ENCODE measurements at regions not wholly inside any gene's neighbourhood (a gene's known extent, or its start where the extent isn't known, plus 50 kb on each side); places are given as distances from the start of the nearest gene placed in this dataset.
"Not testable (repeated sequence)": the region's sequence is repeated elsewhere in the genome, so short reads cannot be mapped to it uniquely, and the experiment has no call there.

GRCh38 chr4:12612876-12613275 lies 871.3 kb downstream of the RAB28 start:
- ATAC-seq (no peak), DNase-seq (no peak), FAIRE-seq (no peak)
- Histone ChIP-seq H3K4me1 (no peaks in the 10 kb centered on the region), H3K27me3 (no peaks in the 10 kb centered on the region), H3K9me3 (no peaks in the 10 kb centered on the region), H3K36me3 (no peaks in the 10 kb centered on the region), H3K27ac (no peak overlapping the region), H3K4me3 (no peak overlapping the region)
- TF ChIP-seq CTCF (IDR thresholded peaks at IDR 0.05), result no peak
- intact Hi-C loops (cut with DNase I), result no loop called here
- WGBS, 2 donors, result 36% methylated on average over 4 of the region's 4 CpGs

DNA sequence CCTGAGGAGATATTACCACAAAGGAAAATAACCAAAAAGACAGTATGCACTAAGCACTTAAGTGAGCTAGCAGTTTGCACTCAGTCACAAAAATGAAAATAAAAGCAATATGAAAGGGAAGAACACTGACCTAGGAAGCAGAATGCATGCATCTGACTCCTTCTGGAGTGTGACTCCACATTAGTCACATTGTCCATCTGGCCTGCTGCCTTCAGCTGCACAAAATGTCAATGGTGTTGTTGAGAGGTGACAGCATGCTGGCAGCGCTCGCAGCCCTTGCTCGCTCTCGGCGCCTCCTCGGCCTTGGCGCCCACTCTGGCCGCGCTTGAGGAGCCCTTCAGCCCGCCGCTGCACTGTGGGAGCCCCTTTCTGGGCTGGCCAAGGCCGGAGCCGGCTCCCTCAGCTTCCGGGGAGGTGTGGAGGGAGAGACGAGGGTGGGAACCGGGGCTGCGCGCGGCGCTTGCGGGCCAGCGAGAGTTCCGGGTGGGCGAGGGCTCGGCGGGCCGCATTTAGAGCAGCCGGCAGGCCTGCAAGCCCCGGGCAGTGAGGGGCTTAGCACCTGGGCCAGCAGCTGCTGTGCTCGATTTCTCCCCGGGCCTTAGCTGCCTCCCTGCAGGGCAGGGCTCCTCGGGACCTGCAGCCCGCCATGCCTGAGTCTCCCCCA lies 874.8 kb downstream of the RAB28 start:
- H3K36me3 ChIP-seq; H3K27ac ChIP-seq; H3K4me1 ChIP-seq; intact Hi-C loops (cut with DNase I); ATAC-seq; H3K9me3 ChIP-seq; H3K27me3 ChIP-seq; H3K4me3 ChIP-seq; FAIRE-seq: not testable (repeated sequence)
- peak in 1 of 6 donors; percentile 39 for DNase-seq
- 82 to 88% methylated on average over 23 to 33 of the region's 33 CpGs for WGBS, 2 donors

- intact Hi-C loops (cut with DNase I), result no loop called here
- FAIRE-seq, result no peak
These were observed 888.2 kb downstream of the RAB28 start for GRCh38 chr4:12595986-12596385.

GRCh38 chr4:12595489-12595888 lies 888.7 kb downstream of the RAB28 start:
- H3K27me3 ChIP-seq, result no peaks in the 10 kb centered on the region
- H3K36me3 ChIP-seq, result no peaks in the 10 kb centered on the region
- no peak for FAIRE-seq
- intact Hi-C loops (cut with DNase I), result no loop called here
- no peak for ATAC-seq
- H3K4me1 ChIP-seq, result no peaks in the 10 kb centered on the region
- no peak overlapping the region for H3K27ac ChIP-seq
- no peak overlapping the region for H3K4me3 ChIP-seq
- peak in 1 of 6 donors; percentile 24 for DNase-seq
- WGBS, 2 donors, result 59 to 73% methylated on average over 4 of the region's 4 CpGs
- TF ChIP-seq CTCF (IDR thresholded peaks at IDR 0.05), result no peak
- H3K9me3 ChIP-seq, result no peaks in the 10 kb centered on the region

More at GRCh38 chr4:12595986-12596385, 888.2 kb downstream of the RAB28 start:
- no peak overlapping the region for H3K4me3 ChIP-seq
- ATAC-seq, result no peak
- H3K27ac ChIP-seq, result no peak overlapping the region
- TF ChIP-seq CTCF (IDR thresholded peaks at IDR 0.05), result no peak
- no peaks in the 10 kb centered on the region for H3K27me3 ChIP-seq
- no peaks in the 10 kb centered on the region for H3K36me3 ChIP-seq
- no peaks in the 10 kb centered on the region for H3K9me3 ChIP-seq
- no peaks in the 10 kb centered on the region for H3K4me1 ChIP-seq
- no peak for DNase-seq

DNA sequence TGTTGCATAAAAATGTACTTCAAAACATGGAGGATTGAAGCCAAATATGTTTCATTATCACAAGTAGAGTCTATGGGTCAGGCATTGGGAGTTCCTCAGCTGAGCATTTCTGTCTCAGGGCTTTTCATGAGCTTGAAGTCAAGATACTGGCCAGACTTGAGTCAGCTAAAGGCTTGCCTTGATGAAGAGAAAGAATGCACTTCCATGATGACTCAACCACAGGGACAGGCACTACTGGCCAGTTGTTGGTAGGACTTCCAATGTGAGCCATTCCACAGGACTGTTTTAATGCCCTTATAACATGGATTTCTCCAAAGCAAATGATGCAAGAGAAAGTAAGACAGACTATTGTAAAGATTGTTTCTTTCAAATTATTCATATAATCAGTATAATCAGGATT lies 895.6 kb downstream of the RAB28 start:
- ATAC-seq (no peak), FAIRE-seq (no peak), DNase-seq (no peak)
- Histone ChIP-seq H3K9me3 (no peaks in the 10 kb centered on the region), H3K27me3 (no peaks in the 10 kb centered on the region), H3K27ac (no peak overlapping the region), H3K4me3 (no peak overlapping the region), H3K4me1 (no peaks in the 10 kb centered on the region), H3K36me3 (no peaks in the 10 kb centered on the region)
- intact Hi-C loops (cut with DNase I), result no loop called here
- no peak for TF ChIP-seq CTCF (IDR thresholded peaks at IDR 0.05)

Data from pancreas (tissue), 10 donors.